OCI-LY1 (cell line): ENCODE measurements at regions not wholly inside any gene's neighbourhood (a gene's known extent, or its start where the extent isn't known, plus 50 kb on each side); places are given as distances from the start of the nearest gene placed in this dataset.

Experiments
- H2AFZ ChIP-seq: fragments of 200-600 bp; sonication (generic), shearing (Covaris generic); 2 replicates; pipeline ENCODE4 v1.6.0; 2014; ENCODE audit warnings: antibody characterized with exemption, mild to moderate bottlenecking, low read length
- H3F3A ChIP-seq: fragments of 200-600 bp; sonication (generic), shearing (Covaris generic); 2 replicates; pipeline ENCODE4 v1.6.0; 2014; ENCODE audit warnings: mild to moderate bottlenecking, antibody characterized with exemption, low read length, moderate library complexity; ENCODE audit not compliant: insufficient read depth
- H3K27ac ChIP-seq: fragments of 200-600 bp; sonication (generic); 2 replicates; pipeline ENCODE4 v1.5.1; 2014; ENCODE audit warnings: low read length, mixed run types, mild to moderate bottlenecking, low read depth; ENCODE audit not compliant: poor library complexity, severe bottlenecking
- H3K27me3 ChIP-seq: fragments of 200-600 bp; sonication (generic); 2 replicates; pipeline ENCODE4 v1.6.0; 2014; ENCODE audit warnings: antibody characterized with exemption, mild to moderate bottlenecking, low read length, moderate library complexity; ENCODE audit not compliant: insufficient read depth
- H3K36me3 ChIP-seq: fragments of 200-600 bp; sonication (generic); 2 replicates; pipeline ENCODE4 v1.6.1; 2014; ENCODE audit warnings: mild to moderate bottlenecking, antibody characterized with exemption, low read length, moderate library complexity, mixed read lengths; ENCODE audit not compliant: insufficient read depth
- H3K4me1 ChIP-seq: fragments of 200-600 bp; sonication (generic); 2 replicates; pipeline ENCODE4 v1.5.1; 2014; ENCODE audit warnings: mild to moderate bottlenecking, low read length, moderate library complexity; ENCODE audit not compliant: insufficient read depth, severe bottlenecking
- H3K4me2 ChIP-seq: fragments of 200-600 bp; sonication (generic), shearing (Covaris generic); 2 replicates; pipeline ENCODE4 v1.6.1; 2014; ENCODE audit warnings: low read length
- H3K4me3 ChIP-seq: fragments of 200-600 bp; sonication (generic); 2 replicates; pipeline ENCODE4 v1.5.1; 2014; ENCODE audit warnings: low read length, low read depth, mild to moderate bottlenecking, mixed read lengths; ENCODE audit not compliant: poor library complexity, severe bottlenecking
- H3K79me2 ChIP-seq: fragments of 200-600 bp; shearing (Covaris generic); 2 replicates; pipeline ENCODE4 v1.6.1; 2016; ENCODE audit warnings: mixed run types, low read length, mixed read lengths; ENCODE audit not compliant: insufficient read depth
- H3K9ac ChIP-seq: fragments of 200-600 bp; sonication (generic), shearing (Covaris generic); 2 replicates; pipeline ENCODE4 v1.6.1; 2014; ENCODE audit warnings: mild to moderate bottlenecking, low read length, mixed read lengths
- H3K9me2 ChIP-seq: fragments of 200-600 bp; sonication (generic), shearing (Covaris generic); 2 replicates; pipeline ENCODE4 v1.6.1; 2014; ENCODE audit warnings: low read depth, mild to moderate bottlenecking, low read length, mixed read lengths
- H3K9me3 ChIP-seq: fragments of 200-600 bp; shearing (Covaris generic); 2 replicates; pipeline ENCODE4 v1.6.1; 2014; ENCODE audit warnings: low read length, mixed read lengths
- H4K20me1 ChIP-seq: fragments of 200-600 bp; sonication (generic), shearing (Covaris generic); 2 replicates; pipeline ENCODE4 v1.6.0; 2016; ENCODE audit warnings: mild to moderate bottlenecking, low read length; ENCODE audit not compliant: insufficient read depth
- EZH2 ChIP-seq: fragments of 200-600 bp; sonication (generic), shearing (Covaris generic); IDR thresholded peaks from 2 replicates; pipeline ENCODE4 v1.8.0; 2017; ENCODE audit warnings: borderline replicate concordance, mixed run types, mild to moderate bottlenecking, antibody characterized with exemption, low read length, moderate library complexity, mixed read lengths
- TF ChIP-seq, protein P1 (sequence below): fragments of 200-600 bp; sonication (generic), shearing (Covaris generic); IDR thresholded peaks from 2 replicates; pipeline ENCODE4 v1.5.1; 2017; ENCODE audit warnings: mild to moderate bottlenecking, antibody characterized with exemption, low read length, moderate library complexity, mixed read lengths

DNA sequence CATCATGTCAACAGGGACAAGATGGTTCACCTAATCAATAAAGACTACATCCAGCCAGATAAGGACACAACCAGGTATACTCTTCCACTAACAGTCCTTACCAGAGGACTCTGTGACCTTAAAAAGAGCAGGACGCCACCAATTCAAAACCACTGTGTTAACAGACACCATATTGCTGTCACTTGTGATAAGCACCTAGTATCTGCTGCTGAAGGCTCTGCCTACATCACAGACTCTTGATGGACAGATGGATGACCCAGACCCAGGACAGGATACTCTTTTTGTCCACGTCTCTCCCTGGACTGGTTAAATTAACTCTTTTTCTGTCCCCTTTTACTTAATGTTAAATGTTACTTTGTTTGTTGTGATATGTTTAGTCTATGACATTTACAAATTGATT lies 586.2 kb upstream of the AGA start:
- no peak overlapping the region for H3K9ac ChIP-seq
- H3K4me3 ChIP-seq = no peak overlapping the region
- no peaks in the 10 kb centered on the region for H3F3A ChIP-seq
- no peaks in the 10 kb centered on the region for H3K9me2 ChIP-seq
- no peaks in the 10 kb centered on the region for H4K20me1 ChIP-seq
- H3K27me3 ChIP-seq = no peaks in the 10 kb centered on the region
- H3K79me2 ChIP-seq = no peaks in the 10 kb centered on the region
- H3K4me2 ChIP-seq = no peak overlapping the region
- no peak overlapping the region for H3K27ac ChIP-seq
- H3K9me3 ChIP-seq = no peaks in the 10 kb centered on the region
- TF ChIP-seq, protein P1, sequence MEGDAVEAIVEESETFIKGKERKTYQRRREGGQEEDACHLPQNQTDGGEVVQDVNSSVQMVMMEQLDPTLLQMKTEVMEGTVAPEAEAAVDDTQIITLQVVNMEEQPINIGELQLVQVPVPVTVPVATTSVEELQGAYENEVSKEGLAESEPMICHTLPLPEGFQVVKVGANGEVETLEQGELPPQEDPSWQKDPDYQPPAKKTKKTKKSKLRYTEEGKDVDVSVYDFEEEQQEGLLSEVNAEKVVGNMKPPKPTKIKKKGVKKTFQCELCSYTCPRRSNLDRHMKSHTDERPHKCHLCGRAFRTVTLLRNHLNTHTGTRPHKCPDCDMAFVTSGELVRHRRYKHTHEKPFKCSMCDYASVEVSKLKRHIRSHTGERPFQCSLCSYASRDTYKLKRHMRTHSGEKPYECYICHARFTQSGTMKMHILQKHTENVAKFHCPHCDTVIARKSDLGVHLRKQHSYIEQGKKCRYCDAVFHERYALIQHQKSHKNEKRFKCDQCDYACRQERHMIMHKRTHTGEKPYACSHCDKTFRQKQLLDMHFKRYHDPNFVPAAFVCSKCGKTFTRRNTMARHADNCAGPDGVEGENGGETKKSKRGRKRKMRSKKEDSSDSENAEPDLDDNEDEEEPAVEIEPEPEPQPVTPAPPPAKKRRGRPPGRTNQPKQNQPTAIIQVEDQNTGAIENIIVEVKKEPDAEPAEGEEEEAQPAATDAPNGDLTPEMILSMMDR = no peak
- no peak for TF ChIP-seq EZH2
- no peaks in the 10 kb centered on the region for H3K36me3 ChIP-seq
- no peak overlapping the region for H2AFZ ChIP-seq
- H3K4me1 ChIP-seq = no peaks in the 10 kb centered on the region

DNA sequence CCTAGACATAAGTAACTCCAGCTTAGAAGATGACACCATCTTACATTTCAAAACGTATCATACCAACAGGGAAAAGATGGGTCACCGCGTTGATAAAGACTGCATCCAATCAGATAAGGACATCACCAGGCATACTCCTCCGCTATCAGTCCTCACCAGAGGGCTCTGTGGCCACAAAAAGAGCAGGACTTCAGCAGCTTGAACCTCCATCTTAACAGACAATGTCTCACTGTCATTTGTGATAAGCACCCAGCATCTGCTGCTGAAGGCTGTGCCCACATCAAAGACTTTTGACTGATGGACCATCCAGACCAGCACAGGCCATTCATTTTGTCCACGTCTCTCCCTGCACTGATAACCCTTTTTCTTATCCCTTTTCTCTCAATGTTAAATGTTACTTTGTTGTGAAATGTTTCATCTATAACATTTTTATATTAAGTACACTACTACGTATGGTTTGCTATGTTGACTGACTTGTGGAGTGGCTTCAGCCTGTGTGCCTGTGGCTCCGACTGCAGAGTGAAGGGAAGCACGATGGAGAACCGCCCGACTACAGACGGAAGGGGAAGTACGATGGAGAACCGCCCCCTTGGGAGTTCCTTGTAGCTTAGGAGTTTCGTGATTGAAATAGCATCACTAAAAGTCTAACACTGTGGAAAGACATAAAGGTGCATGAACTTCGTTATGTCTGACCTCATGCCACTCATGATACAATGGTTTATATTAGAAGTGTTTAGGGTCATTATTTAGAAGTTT lies 595.4 kb upstream of the AGA start:
- Histone ChIP-seq H3K4me1 (no peaks in the 10 kb centered on the region), H3F3A (no peaks in the 10 kb centered on the region), H3K9me2 (no peaks in the 10 kb centered on the region), H3K79me2 (no peaks in the 10 kb centered on the region), H3K27ac (no peak overlapping the region), H3K27me3 (no peaks in the 10 kb centered on the region), H2AFZ (no peak overlapping the region), H3K4me2 (no peak overlapping the region), H4K20me1 (no peaks in the 10 kb centered on the region), H3K9me3 (no peaks in the 10 kb centered on the region), H3K36me3 (no peaks in the 10 kb centered on the region), H3K4me3 (no peak overlapping the region), H3K9ac (no peak overlapping the region)
- TF ChIP-seq, protein P1 = no peak
- TF ChIP-seq EZH2 = no peak

DNA sequence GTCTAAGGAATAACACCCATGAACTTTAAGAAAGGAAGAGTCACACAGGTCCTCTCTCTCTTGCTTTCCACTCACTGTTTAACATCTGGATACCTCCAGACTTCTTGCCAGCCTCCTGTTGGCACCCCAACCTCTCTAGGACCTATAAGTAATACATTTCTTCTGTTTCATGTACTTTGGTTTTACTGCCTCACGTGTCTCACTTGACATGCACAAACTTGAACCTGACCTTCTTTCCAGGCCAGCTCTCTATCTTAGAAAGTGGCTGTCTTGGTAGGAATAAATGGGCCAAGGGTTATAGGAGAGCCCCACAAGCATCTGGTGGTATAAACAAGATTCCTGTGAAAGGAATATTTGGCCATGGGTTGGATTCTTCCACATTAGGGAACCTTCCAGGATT lies 614.8 kb upstream of the AGA start:
- no peaks in the 10 kb centered on the region for H3K9me3 ChIP-seq
- no peak overlapping the region for H3K4me3 ChIP-seq
- H3K27ac ChIP-seq = no peak overlapping the region
- H3K9ac ChIP-seq = no peak overlapping the region
- H4K20me1 ChIP-seq = no peaks in the 10 kb centered on the region
- no peak overlapping the region for H2AFZ ChIP-seq
- no peaks in the 10 kb centered on the region for H3K36me3 ChIP-seq
- TF ChIP-seq, protein P1 = no peak
- no peak for TF ChIP-seq EZH2
- H3K4me2 ChIP-seq = no peak overlapping the region
- no peaks in the 10 kb centered on the region for H3K27me3 ChIP-seq
- H3F3A ChIP-seq = no peaks in the 10 kb centered on the region
- H3K79me2 ChIP-seq = no peaks in the 10 kb centered on the region
- H3K4me1 ChIP-seq = no peaks in the 10 kb centered on the region
- H3K9me2 ChIP-seq = no peaks in the 10 kb centered on the region
